GM10266 (cell line): ENCODE measurements at regions not wholly inside any gene's neighbourhood (a gene's known extent, or its start where the extent isn't known, plus 50 kb on each side); places are given as distances from the start of the nearest gene placed in this dataset.

ENCODE experiments used
- DNase-seq: peaks from one replicate; pipeline ENCODE4 v3.0.0; 2012; ENCODE audit errors: extremely low spot score
- TF ChIP-seq, protein P1 (sequence below): IDR thresholded peaks from 2 replicates; pipeline ENCODE4 v1.5.1; 2012; ENCODE audit warnings: mild to moderate bottlenecking, low read depth; ENCODE audit not compliant: control insufficient read depth, insufficient read depth; ENCODE audit errors: missing control alignments

DNA sequence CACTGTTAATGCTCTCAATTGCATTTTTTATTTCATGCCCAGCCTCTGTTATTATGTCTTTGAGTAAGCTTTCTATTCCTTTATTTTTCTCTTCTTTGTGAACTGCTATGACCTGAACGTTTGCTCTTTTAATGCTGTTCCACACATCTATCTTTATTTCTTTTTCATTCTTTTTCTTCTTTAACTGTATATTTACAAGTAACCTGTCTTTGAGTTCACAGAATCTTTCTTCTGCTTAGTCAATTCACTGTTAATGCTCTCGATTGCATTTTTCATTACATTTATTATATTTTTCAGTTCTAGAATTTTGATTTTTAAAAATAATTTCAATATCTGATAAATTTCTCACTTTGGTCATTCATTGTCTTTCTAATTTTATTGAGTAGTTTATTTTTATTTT is 316.3 kb upstream of the MEF2C start:
- no peak for DNase-seq
- TF ChIP-seq, protein P1, sequence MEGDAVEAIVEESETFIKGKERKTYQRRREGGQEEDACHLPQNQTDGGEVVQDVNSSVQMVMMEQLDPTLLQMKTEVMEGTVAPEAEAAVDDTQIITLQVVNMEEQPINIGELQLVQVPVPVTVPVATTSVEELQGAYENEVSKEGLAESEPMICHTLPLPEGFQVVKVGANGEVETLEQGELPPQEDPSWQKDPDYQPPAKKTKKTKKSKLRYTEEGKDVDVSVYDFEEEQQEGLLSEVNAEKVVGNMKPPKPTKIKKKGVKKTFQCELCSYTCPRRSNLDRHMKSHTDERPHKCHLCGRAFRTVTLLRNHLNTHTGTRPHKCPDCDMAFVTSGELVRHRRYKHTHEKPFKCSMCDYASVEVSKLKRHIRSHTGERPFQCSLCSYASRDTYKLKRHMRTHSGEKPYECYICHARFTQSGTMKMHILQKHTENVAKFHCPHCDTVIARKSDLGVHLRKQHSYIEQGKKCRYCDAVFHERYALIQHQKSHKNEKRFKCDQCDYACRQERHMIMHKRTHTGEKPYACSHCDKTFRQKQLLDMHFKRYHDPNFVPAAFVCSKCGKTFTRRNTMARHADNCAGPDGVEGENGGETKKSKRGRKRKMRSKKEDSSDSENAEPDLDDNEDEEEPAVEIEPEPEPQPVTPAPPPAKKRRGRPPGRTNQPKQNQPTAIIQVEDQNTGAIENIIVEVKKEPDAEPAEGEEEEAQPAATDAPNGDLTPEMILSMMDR: no peak

DNA sequence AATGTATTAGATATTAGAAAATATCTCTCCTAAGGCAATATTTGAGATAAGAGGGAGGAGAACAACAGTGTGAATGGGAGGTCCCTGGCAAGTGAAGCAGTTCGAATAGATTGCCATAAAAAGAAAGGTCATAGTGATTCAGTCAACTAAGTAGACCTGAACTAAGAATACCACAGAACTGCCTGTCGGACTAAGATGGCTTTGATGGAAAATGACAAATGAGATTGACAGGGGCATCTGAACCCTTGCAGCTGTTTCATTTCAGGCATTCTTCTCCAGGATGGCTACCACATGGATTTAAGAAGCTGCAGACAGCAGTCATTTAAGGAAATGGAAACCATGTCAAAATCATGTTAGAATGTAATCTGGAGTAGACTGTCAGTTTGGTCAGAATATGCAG is 308.4 kb upstream of the MEF2C start:
- TF ChIP-seq, protein P1: no peak
- DNase-seq: no peak

DNA sequence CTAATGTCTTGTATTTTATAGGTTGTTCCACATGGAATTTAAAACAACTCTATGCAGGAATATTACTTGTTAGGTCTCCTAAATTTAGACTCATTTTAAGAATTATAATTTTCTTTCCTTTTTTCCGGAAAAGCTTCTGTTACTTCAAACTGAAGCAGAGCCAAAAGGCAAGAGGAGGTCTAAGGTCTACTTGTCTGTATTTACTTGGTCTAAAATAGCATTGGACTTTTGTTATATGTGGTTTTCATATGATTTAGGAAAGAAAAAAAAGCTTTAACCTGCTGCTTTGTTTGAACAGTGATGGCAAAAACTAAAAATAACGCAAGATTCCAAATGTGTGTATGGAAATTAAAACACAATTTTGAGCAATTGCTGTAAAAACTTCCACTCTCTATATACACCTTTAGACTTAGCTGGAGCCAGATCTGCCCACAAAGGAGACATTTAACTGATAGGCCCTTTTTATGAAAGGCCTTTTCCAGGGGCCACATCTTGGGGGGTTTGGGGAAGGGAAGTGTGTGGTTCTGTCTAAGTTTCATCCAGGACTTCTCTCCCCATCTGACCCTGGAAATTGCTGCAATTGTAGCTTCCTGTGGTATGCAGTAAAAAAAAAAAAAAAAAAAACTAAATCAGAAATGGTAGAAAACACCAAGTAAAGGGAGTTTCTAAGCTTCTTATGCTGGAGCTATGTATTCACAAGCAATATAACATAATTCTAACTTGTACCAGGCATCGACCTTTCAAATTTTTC is 307.7 kb upstream of the MEF2C start:
- no peak for DNase-seq
- TF ChIP-seq, protein P1: no peak

DNA sequence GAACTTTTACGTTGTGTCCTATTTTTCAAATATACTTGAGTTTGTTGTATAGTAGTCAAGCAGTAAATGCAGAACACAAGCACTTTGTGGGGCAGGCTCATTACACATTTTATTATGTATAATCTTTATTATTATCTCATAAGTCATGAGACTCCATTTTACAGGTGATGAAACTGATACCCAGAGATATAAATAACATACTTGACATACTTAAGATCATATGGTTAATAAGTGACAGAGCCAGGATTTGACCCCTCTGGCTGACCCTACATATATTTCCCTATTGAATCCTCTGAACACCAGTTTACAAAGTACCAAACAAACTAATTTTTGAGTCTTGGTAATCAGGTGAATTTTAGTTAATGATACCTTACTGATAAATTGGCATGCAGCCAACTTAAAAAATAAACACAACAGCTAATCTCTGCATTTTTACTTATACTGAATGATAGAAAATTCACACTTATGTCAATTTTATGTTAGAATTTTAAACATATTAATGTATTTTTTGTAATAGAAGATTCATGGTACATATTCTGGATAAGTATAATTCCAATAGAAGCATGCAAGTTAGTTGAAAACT is 305.0 kb upstream of the MEF2C start:
- TF ChIP-seq, protein P1: no peak
- DNase-seq: no peak

DNA sequence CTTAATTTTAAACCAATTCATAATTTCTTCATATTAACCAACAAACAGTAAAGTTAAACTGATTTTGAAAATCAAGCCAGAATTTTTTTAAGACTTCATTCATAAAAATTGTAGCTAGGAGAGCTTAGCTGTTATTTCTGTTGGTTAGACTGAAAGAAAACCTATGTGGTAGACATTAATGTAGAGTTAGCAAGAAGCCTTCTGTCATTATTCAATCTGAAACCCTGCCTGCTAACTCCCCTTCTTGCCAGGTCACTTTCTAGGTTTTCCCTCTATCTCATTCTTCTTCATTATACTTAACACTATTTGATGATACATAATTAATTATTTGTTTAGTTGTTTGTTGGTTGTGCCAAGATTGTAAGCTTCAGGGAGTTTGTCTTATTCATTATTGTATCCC is 304.3 kb upstream of the MEF2C start:
- no peak for DNase-seq
- TF ChIP-seq, protein P1: no peak

DNA sequence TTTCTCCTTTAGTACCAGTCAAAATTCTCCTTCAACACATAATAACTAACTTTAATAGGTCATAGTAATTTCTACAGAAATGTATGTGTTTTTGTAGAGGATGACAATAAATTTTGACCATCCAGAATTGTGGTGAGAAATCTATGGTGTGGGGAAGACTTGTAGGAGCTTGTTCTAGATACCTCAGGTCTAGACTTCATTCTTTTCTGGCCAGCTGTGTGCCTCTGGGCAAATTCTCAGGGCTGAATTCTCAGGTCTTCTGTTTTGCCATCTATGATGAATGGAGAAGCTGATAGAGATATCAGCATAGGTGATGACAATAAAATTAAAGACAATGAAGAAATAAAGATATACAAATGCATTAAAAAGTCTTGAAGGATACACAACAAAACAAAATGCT is 298.6 kb upstream of the MEF2C start:
- no peak for DNase-seq
- TF ChIP-seq, protein P1: no peak

DNA sequence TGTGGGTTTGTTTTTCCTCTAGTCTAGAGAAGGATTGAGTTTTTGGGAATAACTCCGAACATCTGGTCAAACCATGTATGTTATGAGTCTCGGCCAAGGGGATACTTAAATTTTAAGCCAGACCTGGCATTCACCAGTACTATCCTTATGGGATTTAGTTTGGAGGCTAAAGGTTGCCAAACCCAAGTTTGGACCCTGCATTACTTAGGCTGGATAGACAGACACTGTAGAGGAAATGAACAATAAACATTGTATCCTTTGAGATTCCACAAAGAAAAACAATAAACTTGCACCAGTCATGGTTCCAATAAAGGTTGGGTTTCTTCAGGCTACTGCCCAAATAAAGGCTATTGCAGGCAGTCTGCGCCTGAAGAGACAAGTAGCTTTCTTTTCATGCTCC is 296.7 kb upstream of the MEF2C start:
- TF ChIP-seq, protein P1: no peak
- DNase-seq: no peak
